ENCODE measurements at regions not wholly inside any gene's neighbourhood (a gene's known extent, or its start where the extent isn't known, plus 50 kb on each side); places are given as distances from the start of the nearest gene placed in this dataset.

DNA sequence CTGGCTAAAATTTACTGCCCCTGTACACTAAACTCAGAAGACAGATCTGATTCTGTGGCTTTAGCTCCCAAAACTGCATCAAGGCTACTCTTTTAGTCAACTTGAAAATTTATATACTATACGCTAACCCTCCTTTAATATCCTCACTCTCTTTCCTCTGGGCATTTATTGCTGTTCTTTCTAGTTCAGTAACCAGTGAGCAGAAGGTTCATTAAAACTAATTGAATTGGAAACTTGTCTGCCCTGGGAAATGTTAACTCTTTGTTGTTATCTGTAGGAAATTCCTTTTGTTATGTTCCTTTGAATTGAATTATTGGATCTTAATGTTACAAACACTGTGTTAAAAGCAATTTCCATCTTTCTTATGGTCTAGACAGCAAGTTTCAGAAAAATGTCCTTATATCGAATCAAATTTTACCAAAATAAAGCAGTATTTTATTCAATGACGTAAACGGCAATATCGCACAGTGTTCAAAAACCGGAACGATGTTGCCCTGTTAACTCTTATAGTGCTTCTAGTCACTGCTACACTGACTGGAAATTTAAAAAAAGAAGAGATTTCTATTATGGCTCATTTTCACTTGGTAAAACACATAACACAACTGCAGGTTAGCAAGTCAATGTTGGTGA is 168.3 kb downstream of the NR4A2 start:
- TF ChIP-seq CTCF (IDR thresholded peaks at IDR 0.05; ENCODE audit: insufficient read depth, low read length, poor library complexity, severe bottlenecking): no peak
- DNase-seq (ENCODE audit: low read depth): no peak
- no peaks in the 10 kb centered on the region for H3K36me3 ChIP-seq (ENCODE audit: control insufficient read depth, insufficient read depth, low read length)
- H3K4me3 ChIP-seq (ENCODE audit: low read depth, low read length): no peak overlapping the region
- no peaks in the 10 kb centered on the region for H3K27me3 ChIP-seq (ENCODE audit: control insufficient read depth, insufficient read depth, low read length)

DNA sequence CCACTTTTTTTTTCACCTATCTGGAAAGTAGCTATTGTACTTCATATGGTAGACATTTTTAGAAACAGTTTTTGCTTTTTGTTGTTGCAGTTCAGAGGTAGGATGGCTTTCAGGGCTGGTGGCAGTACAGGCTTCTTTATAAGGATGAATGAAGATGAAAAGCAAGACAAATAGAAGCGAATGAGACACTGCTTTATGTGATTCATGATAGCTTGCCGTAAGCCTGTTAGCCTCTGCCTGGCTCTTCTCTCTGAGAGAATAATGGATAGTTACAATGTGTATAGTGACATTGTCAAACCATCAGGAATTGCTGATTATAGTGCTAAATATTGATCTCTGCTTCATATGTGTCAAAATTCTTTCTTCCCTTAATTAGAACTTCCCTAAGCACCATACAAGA is 173.7 kb downstream of the NR4A2 start:
- no peak for TF ChIP-seq CTCF (IDR thresholded peaks at IDR 0.05; ENCODE audit: insufficient read depth, low read length, poor library complexity, severe bottlenecking)
- Histone ChIP-seq H3K36me3 (ENCODE audit: control insufficient read depth, insufficient read depth, low read length) (no peaks in the 10 kb centered on the region), H3K4me3 (ENCODE audit: low read depth, low read length) (no peak overlapping the region), H3K27me3 (ENCODE audit: control insufficient read depth, insufficient read depth, low read length) (peaks cover 2% of the 10 kb centered on the region)
- no peak for DNase-seq (ENCODE audit: low read depth)

GRCh38 chr2:156157670-156158069 is 174.9 kb downstream of the NR4A2 start:
- Histone ChIP-seq H3K4me3 (ENCODE audit: low read depth, low read length) (no peak overlapping the region), H3K27me3 (ENCODE audit: control insufficient read depth, insufficient read depth, low read length) (peaks cover 2% of the 10 kb centered on the region), H3K36me3 (ENCODE audit: control insufficient read depth, insufficient read depth, low read length) (no peaks in the 10 kb centered on the region)
- DNase-seq (ENCODE audit: low read depth): no peak
- TF ChIP-seq CTCF (IDR thresholded peaks at IDR 0.05; ENCODE audit: insufficient read depth, low read length, poor library complexity, severe bottlenecking): no peak

- Histone ChIP-seq H3K36me3 (ENCODE audit: control insufficient read depth, insufficient read depth, low read length) (no peaks in the 10 kb centered on the region), H3K27me3 (ENCODE audit: control insufficient read depth, insufficient read depth, low read length) (peaks cover 2% of the 10 kb centered on the region)
- DNase-seq (ENCODE audit: low read depth): no peak
Observed at GRCh38 chr2:156156580-156156979, 175.9 kb downstream of the NR4A2 start.

DNA sequence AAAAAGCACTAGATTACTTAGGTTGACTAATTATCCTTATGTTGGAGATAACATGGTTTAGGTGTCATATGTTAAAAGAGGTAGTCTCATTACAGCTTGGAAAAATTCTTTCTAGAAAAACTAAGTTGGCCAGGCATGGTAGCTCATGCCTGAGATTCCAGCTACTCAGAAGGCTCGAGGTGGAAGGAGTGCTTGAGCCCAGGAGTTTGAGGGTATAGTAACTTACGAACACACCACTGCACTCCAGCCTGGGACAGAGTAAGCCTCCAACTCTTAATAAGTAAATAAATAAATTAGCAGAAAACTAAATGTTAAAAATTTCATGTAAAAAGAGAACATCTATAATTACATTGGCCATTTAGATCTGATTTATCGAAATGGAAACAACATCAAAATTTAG is 177.2 kb downstream of the NR4A2 start:
- Histone ChIP-seq H3K4me3 (ENCODE audit: low read depth, low read length) (no peak overlapping the region), H3K36me3 (ENCODE audit: control insufficient read depth, insufficient read depth, low read length) (no peaks in the 10 kb centered on the region), H3K27me3 (ENCODE audit: control insufficient read depth, insufficient read depth, low read length) (peaks cover 2% of the 10 kb centered on the region)
- TF ChIP-seq CTCF (IDR thresholded peaks at IDR 0.05; ENCODE audit: insufficient read depth, low read length, poor library complexity, severe bottlenecking): no peak
- no peak for DNase-seq (ENCODE audit: low read depth)

More at GRCh38 chr2:156156580-156156979, 175.9 kb downstream of the NR4A2 start:
- no peak for TF ChIP-seq CTCF (IDR thresholded peaks at IDR 0.05; ENCODE audit: insufficient read depth, low read length, poor library complexity, severe bottlenecking)
- H3K4me3 ChIP-seq (ENCODE audit: low read depth, low read length): no peak overlapping the region

- TF ChIP-seq CTCF (IDR thresholded peaks at IDR 0.05; ENCODE audit: insufficient read depth, low read length, poor library complexity, severe bottlenecking): no peak
- Histone ChIP-seq H3K4me3 (ENCODE audit: low read depth, low read length) (no peak overlapping the region), H3K36me3 (ENCODE audit: control insufficient read depth, insufficient read depth, low read length) (no peaks in the 10 kb centered on the region), H3K27me3 (ENCODE audit: control insufficient read depth, insufficient read depth, low read length) (no peaks in the 10 kb centered on the region)
- no peak for DNase-seq (ENCODE audit: low read depth)
Observed at GRCh38 chr2:156151351-156151750, 181.2 kb downstream of the NR4A2 start.
